Stimulated activated CD8-positive, alpha-beta memory T cell treated with anti-CD3 and anti-CD28 coated beads, Interleukin-12 subunit alpha, Interleukin-12 subunit beta, amount 100 ng/mL, for 1 hour (primary cell): ENCODE measurements at regions not wholly inside any gene's neighbourhood (a gene's known extent, or its start where the extent isn't known, plus 50 kb on each side); places are given as distances from the start of the nearest gene placed in this dataset.
"Not testable (repeated sequence)": the region's sequence is repeated elsewhere in the genome, so short reads cannot be mapped to it uniquely, and the experiment has no call there.

Experiments
- DNase-seq: peaks from one replicate; pipeline ENCODE4 v3.0.0-alpha.2; 2020; ENCODE audit warnings: low read depth

- no peak for DNase-seq
Observed at GRCh38 chr5:106121972-106122605, 1548.6 kb downstream of the EFNA5 start.

GRCh38 chr5:106116682-106117081, 1554.1 kb downstream of the EFNA5 start:
- no peak for DNase-seq

- DNase-seq: no peak
Observed at GRCh38 chr5:106113922-106114321, 1556.8 kb downstream of the EFNA5 start.

- no peak for DNase-seq
Observed at GRCh38 chr5:106106384-106106783, 1564.4 kb downstream of the EFNA5 start.

- DNase-seq: no peak
Observed at GRCh38 chr5:106097340-106097739, 1573.4 kb downstream of the EFNA5 start.

- no peak for DNase-seq
Observed at GRCh38 chr5:106094839-106095238, 1575.9 kb downstream of the EFNA5 start.

- no peak for DNase-seq
Observed at GRCh38 chr5:106094204-106094607, 1576.5 kb downstream of the EFNA5 start.

GRCh38 chr5:106093134-106093533, 1577.6 kb downstream of the EFNA5 start:
- DNase-seq: no peak

GRCh38 chr5:106092455-106092854, 1578.3 kb downstream of the EFNA5 start:
- DNase-seq: no peak

GRCh38 chr5:106089073-106089472, 1581.7 kb downstream of the EFNA5 start:
- no peak for DNase-seq

GRCh38 chr5:106088462-106088861, 1582.3 kb downstream of the EFNA5 start:
- no peak for DNase-seq

GRCh38 chr5:106086352-106086751, 1584.4 kb downstream of the EFNA5 start:
- DNase-seq: no peak

GRCh38 chr5:106085556-106085955, 1585.2 kb downstream of the EFNA5 start:
- no peak for DNase-seq

GRCh38 chr5:106085136-106085535, 1585.6 kb downstream of the EFNA5 start:
- DNase-seq: no peak

GRCh38 chr5:106080535-106080934, 1590.2 kb downstream of the EFNA5 start:
- no peak for DNase-seq

GRCh38 chr5:106076655-106077054, 1594.1 kb downstream of the EFNA5 start:
- no peak for DNase-seq

GRCh38 chr5:106072208-106072607, 1598.5 kb downstream of the EFNA5 start:
- DNase-seq: no peak

- DNase-seq: no peak
Observed at GRCh38 chr5:106047341-106047740, 1623.4 kb downstream of the EFNA5 start.

GRCh38 chr5:106032069-106032468, 1638.7 kb downstream of the EFNA5 start:
- DNase-seq: not testable (repeated sequence)

- no peak for DNase-seq
Observed at GRCh38 chr5:106028314-106028713, 1642.4 kb downstream of the EFNA5 start.

GRCh38 chr5:106020894-106021293, 1649.8 kb downstream of the EFNA5 start:
- DNase-seq: no peak

GRCh38 chr5:106019261-106019660, 1651.5 kb downstream of the EFNA5 start:
- no peak for DNase-seq

GRCh38 chr5:106017243-106017857, 1653.4 kb downstream of the EFNA5 start:
- DNase-seq: no peak

GRCh38 chr5:106014262-106014661, 1656.5 kb downstream of the EFNA5 start:
- no peak for DNase-seq
